ENCODE measurements at regions not wholly inside any gene's neighbourhood (a gene's known extent, or its start where the extent isn't known, plus 50 kb on each side); places are given as distances from the start of the nearest gene placed in this dataset.

- FAIRE-seq = no peak
- TF ChIP-seq CTCF (IDR thresholded peaks at IDR 0.05; ENCODE audit: insufficient read depth, missing control alignments) = no peak
- no peak for DNase-seq (ENCODE audit: insufficient read length, low spot score)
Observed at GRCh38 chr2:2540406-2540805, 209.3 kb upstream of the MYT1L start.

- DNase-seq (ENCODE audit: insufficient read length, low spot score) (no peak), FAIRE-seq (no peak)
- no peak for TF ChIP-seq CTCF (IDR thresholded peaks at IDR 0.05; ENCODE audit: insufficient read depth, missing control alignments)
Observed at GRCh38 chr2:2536416-2537056, 205.5 kb upstream of the MYT1L start.

GRCh38 chr2:2530334-2530733, 199.3 kb upstream of the MYT1L start:
- no peak for DNase-seq (ENCODE audit: insufficient read length, low spot score)

GRCh38 chr2:2528846-2529245, 197.8 kb upstream of the MYT1L start:
- no peak for DNase-seq (ENCODE audit: insufficient read length, low spot score)
- no peak for FAIRE-seq
- no peak for TF ChIP-seq CTCF (IDR thresholded peaks at IDR 0.05; ENCODE audit: insufficient read depth, missing control alignments)

More at GRCh38 chr2:2530334-2530733, 199.3 kb upstream of the MYT1L start:
- no peak for TF ChIP-seq CTCF (IDR thresholded peaks at IDR 0.05; ENCODE audit: insufficient read depth, missing control alignments)
- no peak for FAIRE-seq

GRCh38 chr2:2527148-2527547, 196.1 kb upstream of the MYT1L start:
- FAIRE-seq (no peak), DNase-seq (ENCODE audit: insufficient read length, low spot score) (no peak)
- TF ChIP-seq CTCF (IDR thresholded peaks at IDR 0.05; ENCODE audit: insufficient read depth, missing control alignments) = no peak

- FAIRE-seq = peak; percentile 32
- DNase-seq (ENCODE audit: insufficient read length, low spot score) = no peak
- no peak for TF ChIP-seq CTCF (IDR thresholded peaks at IDR 0.05; ENCODE audit: insufficient read depth, missing control alignments)
Observed at GRCh38 chr2:2524348-2524941, 193.4 kb upstream of the MYT1L start.

Data from D721Med (cell line).